HG02798 (cell line): ENCODE measurements at regions not wholly inside any gene's neighbourhood (a gene's known extent, or its start where the extent isn't known, plus 50 kb on each side); places are given as distances from the start of the nearest gene placed in this dataset.

Experiments used
- ATAC-seq: cut with Tn5 transposase; IDR thresholded peaks from one replicate; pipeline ENCODE4 v1.9.1; 2021; ENCODE audit warnings: mild to moderate bottlenecking; ENCODE audit not compliant: unreplicated experiment, poor library complexity

- ATAC-seq: no peak
Measured at GRCh38 chr12:127629066-127629820, 637.7 kb upstream of the TMEM132C start.

DNA sequence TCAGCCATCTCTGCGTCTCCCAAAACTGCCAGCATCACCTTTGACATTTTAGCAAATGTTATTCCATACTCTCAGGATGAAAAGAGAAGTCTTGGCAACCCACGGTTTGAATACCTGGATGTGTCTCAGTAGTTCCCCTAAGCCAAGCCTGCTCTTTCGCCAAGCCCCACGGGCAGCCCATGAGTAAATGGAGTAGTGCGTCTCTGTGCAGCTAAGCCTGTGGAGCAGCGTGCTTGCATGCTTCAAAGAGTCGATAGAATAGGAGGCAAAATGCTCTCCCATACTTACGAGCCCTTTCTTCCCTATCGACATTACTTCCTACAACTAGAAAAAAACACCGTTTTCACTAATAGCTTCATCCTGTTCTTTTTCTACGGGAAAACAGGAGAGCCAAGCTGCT lies 634.5 kb upstream of the TMEM132C start:
- ATAC-seq: no peak

DNA sequence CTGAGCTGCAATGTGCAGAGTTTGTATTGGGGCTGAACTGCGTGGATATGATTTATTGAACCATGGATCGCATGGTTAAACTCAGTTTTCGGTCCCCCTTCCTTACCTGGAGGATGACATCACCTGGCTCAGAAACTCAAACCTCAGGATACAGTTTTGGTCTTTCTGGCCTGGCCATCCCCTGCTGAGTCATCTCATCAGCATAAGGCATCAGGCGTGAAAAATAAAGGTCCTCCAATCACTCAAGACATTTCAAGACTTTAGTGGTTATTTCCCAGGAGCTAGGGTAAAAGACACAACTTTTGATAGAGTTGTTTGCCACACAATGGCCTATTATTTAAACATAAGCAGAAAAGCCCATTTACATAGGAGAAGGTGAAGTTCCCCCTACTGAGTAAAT lies 631.1 kb upstream of the TMEM132C start:
- ATAC-seq: no peak

GRCh38 chr12:127636882-127637281 lies 630.1 kb upstream of the TMEM132C start:
- ATAC-seq: no peak

DNA sequence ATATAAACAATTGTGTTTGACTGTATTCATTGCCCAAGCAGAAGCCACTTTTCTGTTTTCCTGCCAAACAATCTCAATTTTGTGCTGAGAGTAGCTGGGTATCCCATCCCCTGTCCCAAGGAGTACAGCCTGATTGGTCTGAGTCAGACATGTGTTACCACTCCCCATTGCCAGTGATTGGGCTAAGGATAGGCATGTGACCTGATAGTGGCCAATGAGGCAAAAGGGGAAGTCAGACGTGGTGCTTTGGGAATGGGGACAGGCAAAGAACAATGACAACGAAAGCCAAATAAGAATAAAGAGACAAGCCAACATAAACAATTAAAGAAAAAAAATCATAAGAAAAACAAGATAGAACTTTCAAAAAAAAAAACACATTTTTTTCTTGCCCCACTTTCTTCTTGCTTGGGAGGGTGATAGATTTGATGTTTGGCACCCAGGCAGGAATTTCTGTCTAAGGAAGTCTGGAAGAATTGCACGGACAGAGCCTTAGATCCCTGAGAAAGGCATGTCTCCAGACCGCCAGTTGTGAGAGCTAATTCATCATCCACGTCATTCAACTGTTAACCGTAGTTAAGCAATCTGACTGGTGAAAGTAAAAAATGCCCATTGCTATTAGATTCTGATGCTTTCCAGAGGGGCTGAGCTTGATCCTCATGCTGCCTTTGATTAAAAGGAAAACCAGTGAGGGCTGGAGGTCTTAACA lies 626.6 kb upstream of the TMEM132C start:
- no peak for ATAC-seq

DNA sequence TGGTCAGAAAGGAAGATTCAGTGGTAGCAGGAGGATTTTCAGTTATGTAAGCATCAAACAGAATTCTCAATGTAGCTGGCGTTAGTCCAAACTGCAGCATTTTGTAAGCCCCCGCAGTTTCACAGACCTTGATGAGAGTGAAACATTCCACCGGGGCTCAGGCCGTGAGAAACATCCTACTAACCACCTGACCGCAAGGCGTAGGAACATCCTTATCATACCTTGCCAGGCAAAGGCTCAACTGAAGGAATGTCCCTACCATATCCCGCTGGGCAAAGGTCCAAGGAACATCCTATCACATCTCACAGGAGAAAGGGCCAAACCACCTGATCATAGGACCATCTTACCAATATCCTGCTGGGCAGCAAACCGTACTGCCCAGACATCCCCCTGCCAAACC lies 624.8 kb upstream of the TMEM132C start:
- ATAC-seq: no peak

- ATAC-seq: no peak
Measured at GRCh38 chr12:127648321-127648720, 618.6 kb upstream of the TMEM132C start.

DNA sequence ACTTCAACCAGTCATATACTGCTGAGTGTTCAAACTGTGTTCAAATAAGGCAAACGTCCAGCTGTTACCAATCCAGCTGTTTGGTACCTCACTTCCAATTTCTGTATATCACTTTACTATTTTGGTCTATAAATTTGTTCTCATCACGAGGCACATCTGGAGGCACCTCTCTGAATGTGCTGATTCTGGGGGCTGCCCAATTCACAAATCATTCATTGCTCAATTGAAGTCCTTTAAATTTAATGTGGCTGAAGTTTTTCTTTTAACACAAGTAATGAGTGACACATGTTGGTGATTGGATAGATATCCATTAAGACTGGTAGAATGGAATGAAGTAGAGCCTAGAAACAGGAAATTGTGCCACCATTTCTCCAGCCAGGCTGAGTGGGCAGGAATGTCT lies 617.0 kb upstream of the TMEM132C start:
- ATAC-seq: no peak

GRCh38 chr12:127650626-127651025 lies 616.3 kb upstream of the TMEM132C start:
- no peak for ATAC-seq

GRCh38 chr12:127652281-127652680 lies 614.7 kb upstream of the TMEM132C start:
- no peak for ATAC-seq

GRCh38 chr12:127654383-127654985 lies 612.5 kb upstream of the TMEM132C start:
- ATAC-seq: no peak

DNA sequence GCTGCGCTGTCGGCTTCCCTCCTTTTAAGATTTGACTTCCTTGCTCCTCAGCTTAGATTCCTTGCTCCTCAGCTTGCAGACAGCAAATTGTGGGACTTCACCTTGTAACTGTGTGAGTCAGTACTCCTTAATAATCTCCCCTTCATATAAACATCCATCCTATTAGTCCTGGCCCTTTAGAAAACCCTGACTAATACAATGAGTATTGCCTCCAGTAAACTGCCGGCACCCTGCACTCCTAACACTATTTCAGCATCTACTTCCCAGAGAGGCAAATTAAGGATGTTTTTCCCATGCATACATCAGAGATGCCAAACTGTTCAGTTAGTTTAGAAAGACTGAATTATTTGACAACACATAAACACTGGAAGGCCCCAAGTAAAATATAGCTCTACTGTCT lies 611.3 kb upstream of the TMEM132C start:
- ATAC-seq: no peak

- no peak for ATAC-seq
Measured at GRCh38 chr12:127656266-127656665, 610.7 kb upstream of the TMEM132C start.

DNA sequence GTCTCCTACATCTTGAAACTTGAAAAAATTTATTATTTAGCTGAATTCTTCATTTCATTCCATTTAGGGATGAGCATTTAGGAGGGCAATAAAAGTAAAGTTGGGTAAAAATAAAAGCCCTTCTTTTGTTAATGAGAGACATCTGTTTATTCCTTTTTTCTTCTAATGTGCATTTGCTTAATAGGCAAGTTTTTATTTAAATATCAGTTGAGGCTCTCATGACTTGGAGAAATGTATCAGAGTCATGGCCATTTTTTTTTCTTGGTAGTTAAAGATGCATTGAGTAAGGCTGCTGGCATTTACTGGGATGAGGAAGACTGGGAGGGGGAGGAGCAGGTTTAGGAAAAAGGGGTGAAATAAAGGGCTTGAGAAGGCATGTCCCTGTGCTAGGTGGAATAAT lies 609.9 kb upstream of the TMEM132C start:
- no peak for ATAC-seq

DNA sequence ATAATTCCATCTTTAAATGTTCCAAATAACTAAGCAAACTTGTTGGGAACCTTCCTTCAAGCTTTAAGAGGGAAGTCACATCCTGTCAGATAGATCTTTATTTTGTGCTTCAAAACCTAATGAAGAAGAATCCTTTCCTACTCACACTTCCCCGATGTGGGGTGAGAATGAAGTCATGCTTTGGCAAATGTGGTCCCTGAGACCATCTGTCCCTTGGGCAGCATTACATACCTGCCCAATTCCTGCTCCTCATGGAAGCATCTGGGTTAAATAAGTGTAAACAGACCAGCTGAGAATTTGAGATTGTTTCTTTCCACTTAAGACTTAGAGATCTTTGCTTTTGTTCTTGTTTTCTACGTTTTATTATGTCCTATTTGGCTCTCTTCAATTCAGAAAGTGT lies 606.0 kb upstream of the TMEM132C start:
- no peak for ATAC-seq

DNA sequence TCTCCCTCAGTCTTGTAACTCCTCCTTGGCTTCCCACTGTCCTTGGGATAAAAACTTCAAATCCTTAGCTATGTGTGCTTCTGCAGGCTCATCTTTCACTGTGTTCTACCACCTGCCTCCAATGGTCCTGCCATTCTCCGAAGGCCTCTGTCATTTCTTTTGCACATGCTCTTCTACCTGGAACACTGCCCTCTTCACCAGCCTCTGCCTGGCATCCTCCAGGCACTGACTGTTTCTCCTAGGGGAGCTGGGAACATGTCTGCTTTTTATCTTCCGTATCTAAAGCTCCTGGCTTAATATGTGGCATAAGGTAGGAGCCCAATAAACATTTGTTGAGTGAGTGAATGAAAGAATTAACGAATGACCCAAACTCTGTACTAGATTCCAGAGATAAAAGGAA lies 603.3 kb upstream of the TMEM132C start:
- no peak for ATAC-seq

DNA sequence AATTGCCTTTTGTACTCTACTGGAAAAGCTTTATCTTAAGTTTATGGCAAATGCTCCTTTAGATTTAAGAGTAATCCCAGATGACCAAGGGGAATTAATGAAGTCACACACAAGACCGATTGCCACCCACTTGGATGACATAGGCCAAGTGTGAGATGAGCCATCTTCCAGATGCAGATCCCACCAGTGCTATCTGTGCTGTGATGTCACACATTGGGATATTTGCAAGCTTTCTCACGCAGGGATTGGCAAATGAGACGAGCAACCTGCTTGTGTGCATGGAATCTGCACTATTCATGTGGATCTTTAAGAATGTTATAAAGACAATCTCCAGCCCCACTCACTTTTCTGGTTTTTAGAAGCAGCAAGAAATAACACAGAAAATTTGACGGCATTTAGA lies 602.1 kb upstream of the TMEM132C start:
- no peak for ATAC-seq

- ATAC-seq: no peak
Measured at GRCh38 chr12:127667131-127667685, 599.8 kb upstream of the TMEM132C start.

DNA sequence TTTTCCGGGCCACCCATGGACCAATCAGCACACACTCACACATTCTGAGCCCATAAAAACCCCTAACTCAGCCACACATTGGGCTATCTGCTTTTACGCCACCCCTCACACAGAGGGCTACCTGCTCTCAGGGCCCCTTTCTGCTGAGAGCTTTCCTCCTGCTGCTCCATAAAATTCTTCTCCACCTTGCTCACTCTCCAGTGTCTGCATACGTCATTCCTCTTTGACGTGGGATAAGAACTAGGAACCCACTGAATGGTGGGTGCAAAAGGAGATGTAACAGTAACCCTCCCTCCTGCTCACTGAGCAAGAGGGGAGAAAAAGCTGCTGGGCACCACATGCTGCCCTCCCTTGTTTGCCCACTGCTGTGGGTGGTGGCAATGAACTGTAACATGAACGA lies 596.7 kb upstream of the TMEM132C start:
- ATAC-seq: no peak

- no peak for ATAC-seq
Measured at GRCh38 chr12:127670796-127671195, 596.2 kb upstream of the TMEM132C start.

- no peak for ATAC-seq
Measured at GRCh38 chr12:127675936-127676335, 591.0 kb upstream of the TMEM132C start.
